Endothelial cell of umbilical vein (primary cell): ENCODE measurements at regions not wholly inside any gene's neighbourhood (a gene's known extent, or its start where the extent isn't known, plus 50 kb on each side); places are given as distances from the start of the nearest gene placed in this dataset.

Experiments used
- CTCF ChIP-seq, 2 donors: IDR thresholded peaks; 1 replicate in 1 of 2; 2 replicates in 1 of 2; pipeline ENCODE4 v1.5.1; 2011; ENCODE audit warnings: low read length in 2 of 2, mild to moderate bottlenecking in 2 of 2, moderate library complexity in 2 of 2, control low read depth in 1 of 2, inconsistent platforms in 1 of 2, low read depth in 1 of 2; ENCODE audit not compliant: insufficient read depth in 1 of 2; ENCODE audit errors: extremely low read depth in 1 of 2
- EZH2 ChIP-seq: IDR thresholded peaks from 2 replicates; pipeline ENCODE4 v1.6.1; 2012; ENCODE audit warnings: borderline replicate concordance, low read depth, mild to moderate bottlenecking, moderate library complexity, low read length, inconsistent platforms; ENCODE audit not compliant: severe bottlenecking
- FOS ChIP-seq: IDR thresholded peaks from 2 replicates; pipeline ENCODE4 v1.6.1; 2011; ENCODE audit warnings: mild to moderate bottlenecking, low read length, moderate library complexity, borderline replicate concordance; ENCODE audit not compliant: insufficient read depth
- JUN ChIP-seq: IDR thresholded peaks from 2 replicates; pipeline ENCODE4 v1.6.1; 2011; ENCODE audit warnings: borderline replicate concordance, low read depth; ENCODE audit not compliant: insufficient read length, insufficient read depth
- MAX ChIP-seq: IDR thresholded peaks from 2 replicates; pipeline ENCODE4 v1.6.1; 2011; ENCODE audit not compliant: insufficient read depth, insufficient read length
- MYC ChIP-seq: IDR thresholded peaks from one replicate; pipeline ENCODE4 v1.6.1; 2011; ENCODE audit warnings: mild to moderate bottlenecking, low read depth, low read length
- POLR2A ChIP-seq: IDR thresholded peaks from 2 replicates; pipeline ENCODE4 v1.6.1; 2012; ENCODE audit warnings: low read depth, mild to moderate bottlenecking, control low read depth, low read length
- POLR2AphosphoS5 ChIP-seq: IDR thresholded peaks from 2 replicates; pipeline ENCODE4 v1.6.1; 2012; ENCODE audit warnings: low read depth, mild to moderate bottlenecking, control low read depth, low read length, moderate library complexity; ENCODE audit not compliant: insufficient read depth

GRCh38 chr9:21687351-21687750, 115.1 kb upstream of the MTAP start:
- TF ChIP-seq CTCF (IDR thresholded peaks at IDR 0.05; ENCODE audit: extremely low read depth in 1 of 2, insufficient read depth in 1 of 2, low read depth in 1 of 2, low read length in 2 of 2) (no peak), POLR2AphosphoS5 (no peak), POLR2A (no peak), FOS (no peak), MYC (no peak), EZH2 (no peak), MAX (no peak), JUN (no peak)
